COLO668 (cell line): ENCODE measurements at regions not wholly inside any gene's neighbourhood (a gene's known extent, or its start where the extent isn't known, plus 50 kb on each side); places are given as distances from the start of the nearest gene placed in this dataset.
A peak's percentile ranks its signal among the peaks of the same experiment; 100 is the strongest.

Experiments
- DNase-seq: peaks from one replicate; lab custom pipeline; 2025; ENCODE audit not compliant: unreplicated experiment; lab: John Stamatoyannopoulos, UW

- peak; percentile 22 for DNase-seq
Measured at GRCh38 chr2:160940699-160941098, 219.5 kb upstream of the TANK start.

- DNase-seq: no peak
Measured at GRCh38 chr2:160941290-160941846, 218.9 kb upstream of the TANK start.

GRCh38 chr2:160942476-160943142, 217.6 kb upstream of the TANK start:
- DNase-seq: no peak

- no peak for DNase-seq
Measured at GRCh38 chr2:160943414-160943813, 216.8 kb upstream of the TANK start.

GRCh38 chr2:160952464-160953254, 207.6 kb upstream of the TANK start:
- DNase-seq: no peak

GRCh38 chr2:160955578-160955977, 204.7 kb upstream of the TANK start:
- no peak for DNase-seq

GRCh38 chr2:160956243-160956802, 203.9 kb upstream of the TANK start:
- DNase-seq: no peak

GRCh38 chr2:160963957-160964356, 196.3 kb upstream of the TANK start:
- no peak for DNase-seq

GRCh38 chr2:160967523-160967922, 192.7 kb upstream of the TANK start:
- DNase-seq: no peak

- no peak for DNase-seq
Measured at GRCh38 chr2:160968183-160968582, 192.0 kb upstream of the TANK start.

- DNase-seq: peak; percentile 17
Measured at GRCh38 chr2:160970052-160970965, 189.9 kb upstream of the TANK start.

GRCh38 chr2:160973991-160974390, 186.2 kb upstream of the TANK start:
- no peak for DNase-seq

GRCh38 chr2:160974803-160975202, 185.4 kb upstream of the TANK start:
- no peak for DNase-seq

GRCh38 chr2:160976797-160977196, 183.4 kb upstream of the TANK start:
- no peak for DNase-seq

- DNase-seq: no peak
Measured at GRCh38 chr2:160977376-160977775, 182.9 kb upstream of the TANK start.

GRCh38 chr2:160977854-160978253, 182.4 kb upstream of the TANK start:
- no peak for DNase-seq

- DNase-seq: no peak
Measured at GRCh38 chr2:160984426-160985077, 175.7 kb upstream of the TANK start.

GRCh38 chr2:160989778-160990177, 170.4 kb upstream of the TANK start:
- no peak for DNase-seq

GRCh38 chr2:160993654-160994061, 166.6 kb upstream of the TANK start:
- peak; percentile 12 for DNase-seq
